K562 (cell line): ENCODE measurements at regions not wholly inside any gene's neighbourhood (a gene's known extent, or its start where the extent isn't known, plus 50 kb on each side); places are given as distances from the start of the nearest gene placed in this dataset.
A peak's percentile ranks its signal among the peaks of the same experiment; 100 is the strongest.

Experiments used
- ATAC-seq: fragments of 200-7000 bp; cut with Tn5 transposase; 3 replicates; pipeline ENCODE4 v1.9.1; 2020; ENCODE audit warnings: moderate library complexity
- BruUV-seq: library from RNA; stranded (reverse); fragments of 400-500 nt; replicated peaks from 2 replicates; lab custom pipeline; 2021; lab: Mats Ljungman, UMichigan
- CTCF ChIA-PET: fragments of 300-600 bp; formaldehyde crosslinking; extraction: SDS; loops from one replicate; lab custom pipeline; 2021; ENCODE audit warnings: low intra/inter-chr PET ratio; lab: Yijun Ruan, JAX
- POLR2A ChIA-PET: fragments of 300-600, 350-650 bp; sonication (Branson Sonifier 250); formaldehyde crosslinking; extraction: SDS; loops from one replicate; lab custom pipeline; 2021; ENCODE audit warnings: antibody characterized with exemption, inconsistent platforms; lab: Yijun Ruan, JAX
- DNase-seq, 4 experiments: peaks; one replicate each; pipeline versions ENCODE4 v3.0.0 to v3.0.0-alpha.2; 2011 to 2018; ENCODE audit warnings: low spot score in 3 of 4, mixed read lengths in 3 of 4; ENCODE audit errors: extremely low read depth in 1 of 4
- FAIRE-seq: peaks from 2 replicates; lab custom pipeline; 2011; peaks lifted over from hg19 to GRCh38; lab: Jason Lieb, UNC
- H2AFZ ChIP-seq: 2 replicates; pipeline ENCODE4 v1.6.0; 2011; ENCODE audit warnings: low read depth, low read length, control low read depth, inconsistent platforms
- H3K27ac ChIP-seq: fragments of 200-600 bp; 3 replicates; pipeline ENCODE4 v1.8.0; 2011; ENCODE audit warnings: low read depth, mild to moderate bottlenecking, control low read depth, inconsistent platforms, low read length, moderate library complexity, mixed read lengths; ENCODE audit errors: extremely low read depth
- H3K27me3 ChIP-seq, 2 experiments: fragments of 300-600 bp in 1 of 2; 2 replicates in 1 of 2; 3 replicates in 1 of 2; pipeline versions ENCODE4 v1.6.0 to v1.8.0; 2011; ENCODE audit warnings: inconsistent platforms in 2 of 2, low read length in 2 of 2, mild to moderate bottlenecking in 1 of 2, mixed read lengths in 1 of 2, moderate library complexity in 1 of 2; ENCODE audit not compliant: control insufficient read depth in 2 of 2, insufficient read depth in 2 of 2
- H3K36me3 ChIP-seq: fragments of 300-600 bp; 3 replicates; pipeline ENCODE4 v1.8.0; 2011; ENCODE audit warnings: mild to moderate bottlenecking, low read length, inconsistent platforms; ENCODE audit not compliant: control insufficient read depth, insufficient read depth
- H3K4me1 ChIP-seq, 2 experiments: fragments of 200-600 bp in 1 of 2; replicated peaks in 1 of 2; 2 replicates in 1 of 2; 3 replicates in 1 of 2; pipeline versions ENCODE4 v1.5.1 to v1.8.0; 2011; ENCODE audit warnings: inconsistent platforms in 2 of 2, low read length in 2 of 2, mild to moderate bottlenecking in 1 of 2, mixed read lengths in 1 of 2, moderate library complexity in 1 of 2; ENCODE audit not compliant: control insufficient read depth in 2 of 2, insufficient read depth in 2 of 2
- H3K4me2 ChIP-seq: 2 replicates; pipeline ENCODE4 v1.6.1; 2011; ENCODE audit warnings: low read length, control low read depth, inconsistent platforms, mixed read lengths; ENCODE audit not compliant: insufficient read depth
- H3K4me3 ChIP-seq: fragments of 200-600 bp; sonication (generic), shearing (Covaris generic); 2 replicates; pipeline ENCODE4 v1.5.1; 2016; ENCODE audit warnings: control low read depth, inconsistent platforms
- H3K79me2 ChIP-seq: fragments of 200-600 bp; 3 replicates; pipeline ENCODE4 v1.8.0; 2011; ENCODE audit warnings: low read length, inconsistent platforms; ENCODE audit not compliant: control insufficient read depth, insufficient read depth
- H3K9ac ChIP-seq, 2 experiments: 2 replicates each; pipeline versions ENCODE4 v1.6.0 to v1.6.1; 2011; ENCODE audit warnings: low read depth in 2 of 2, low read length in 2 of 2, control low read depth in 1 of 2, inconsistent platforms in 1 of 2, mild to moderate bottlenecking in 1 of 2, mixed read lengths in 1 of 2; ENCODE audit not compliant: insufficient read depth in 1 of 2
- H3K9me1 ChIP-seq: one replicate; pipeline ENCODE4 v1.6.0; 2011; ENCODE audit warnings: inconsistent platforms, mild to moderate bottlenecking, low read length, moderate library complexity; ENCODE audit not compliant: control insufficient read depth, insufficient read depth
- H3K9me3 ChIP-seq: replicated peaks from 2 replicates; pipeline ENCODE4 v1.5.1; 2011; ENCODE audit warnings: low read depth, low read length, inconsistent platforms; ENCODE audit not compliant: control insufficient read depth, insufficient read depth
- H4K20me1 ChIP-seq: replicated peaks from 2 replicates; pipeline ENCODE4 v1.6.1; 2011; ENCODE audit warnings: low read length, inconsistent platforms, mixed read lengths; ENCODE audit not compliant: control insufficient read depth, insufficient read depth
- C11orf30 ChIP-seq: fragments of 450-650 bp; IDR thresholded peaks from 2 replicates; pipeline ENCODE4 v1.6.1; 2016; ENCODE audit warnings: low read depth, mild to moderate bottlenecking
- CHD2 ChIP-seq: IDR thresholded peaks from 2 replicates; pipeline ENCODE4 v1.6.1; 2011; ENCODE audit warnings: low read depth, low read length
- CXXC5 ChIP-seq: fragments of 250-450 bp; sonication (Bioruptor Pico); IDR thresholded peaks from 2 replicates; pipeline ENCODE4 v1.8.0; 2022; ENCODE audit warnings: inconsistent platforms, mild to moderate bottlenecking, moderate library complexity
- FOXM1 ChIP-seq, 2 experiments: fragments of 450-650 bp in 1 of 2; sonication (generic) in 1 of 2; formaldehyde crosslinking in 1 of 2; IDR thresholded peaks; 2 replicates each; pipeline versions ENCODE4 v1.6.1 to v1.9.0; 2017 to 2022; ENCODE audit warnings: low read depth in 2 of 2, mild to moderate bottlenecking in 2 of 2, missing genetic modification reagents in 1 of 2, moderate library complexity in 1 of 2
- GABPB1 ChIP-seq: sonication (generic); formaldehyde crosslinking; IDR thresholded peaks from 2 replicates; pipeline ENCODE4 v1.8.0; 2022; ENCODE audit warnings: mild to moderate bottlenecking, missing genetic modification reagents
- ILF3 ChIP-seq: fragments of 450-650 bp; IDR thresholded peaks from 2 replicates; pipeline ENCODE4 v1.6.1; 2018; ENCODE audit warnings: antibody characterized with exemption, mild to moderate bottlenecking, moderate library complexity, borderline replicate concordance
- NCOA4 ChIP-seq: fragments of 450-650 bp; IDR thresholded peaks from 2 replicates; pipeline ENCODE4 v1.6.1; 2018; ENCODE audit warnings: mild to moderate bottlenecking; ENCODE audit not compliant: partially characterized antibody
- NR2C2 ChIP-seq, 2 experiments: fragments of 200-800 bp in 1 of 2; sonication (Bioruptor generic) in 1 of 2; sonication (generic) in 1 of 2; formaldehyde crosslinking in 1 of 2; IDR thresholded peaks; 2 replicates each; pipeline versions ENCODE4 v1.6.1 to v1.8.0; 2016 to 2022; ENCODE audit warnings: mild to moderate bottlenecking in 1 of 2, missing compliant biosample characterization in 1 of 2, missing genetic modification characterization in 1 of 2, missing genetic modification reagents in 1 of 2
- NRF1 ChIP-seq, 2 experiments: fragments of 450-650 bp; IDR thresholded peaks in 1 of 2; conservative IDR thresholded peaks in 1 of 2; 2 replicates each; pipeline ENCODE4 v1.6.1; 2014; ENCODE audit warnings: mild to moderate bottlenecking in 2 of 2
- POLR2AphosphoS2 ChIP-seq: IDR thresholded peaks from 2 replicates; pipeline ENCODE4 v1.6.1; 2012; ENCODE audit warnings: low read length, improper control_type of control experiment
- TFAP4 ChIP-seq: sonication (generic); formaldehyde crosslinking; IDR thresholded peaks from 2 replicates; pipeline ENCODE4 v1.8.0; 2022; ENCODE audit warnings: missing genetic modification reagents, mild to moderate bottlenecking, moderate library complexity, borderline replicate concordance
- ZNF507 ChIP-seq: conservative IDR thresholded peaks from 2 replicates; pipeline ENCODE4 v1.6.1; 2017; ENCODE audit warnings: missing genetic modification characterization, missing compliant biosample characterization
- WGBS: fragments of 100-300 bp; shearing (Covaris generic); methylation state at CpG from one replicate; pipeline ENCODE4 v1.1.6; 2016; ENCODE audit warnings: low coverage, mixed read lengths; ENCODE audit not compliant: insufficient coverage; ENCODE audit errors: missing lambda C conversion rate; 5-methylcytosine and 5-hydroxymethylcytosine counted together
- in situ Hi-C: fragments of 300-500 bp; cut with MboI; formaldehyde crosslinking; loops from 4 replicates; pipeline ENCODE4 v1.15.0; 2018; ENCODE audit warnings: inconsistent platforms, mixed read lengths
- intact Hi-C: fragments of 100-400 bp; cut with micrococcal nuclease; formaldehyde crosslinking; loops from 2 replicates; pipeline ENCODE4 v1.14.2; 2022
- TF ChIP-seq, protein P1 (sequence below): fragments of 250-450 bp; sonication (Bioruptor Pico); IDR thresholded peaks from 2 replicates; pipeline ENCODE4 v1.8.0; 2021; ENCODE audit warnings: moderate library complexity, mild to moderate bottlenecking, inconsistent platforms
- TF ChIP-seq, protein P2 (sequence below): fragments of 250-450 bp; sonication (Bioruptor Pico); IDR thresholded peaks from 2 replicates; pipeline ENCODE4 v1.5.0; 2020; ENCODE audit warnings: mild to moderate bottlenecking, borderline replicate concordance

GRCh38 chr18:34977838-34978532, 63.2 kb upstream of the MAPRE2 start:
- no TSS peak for BruUV-seq
- ATAC-seq = peak; percentile 67
- POLR2A ChIA-PET = no interaction called here
- intact Hi-C loops = no loop called here
- peaks cover 19 to 27% of the 10 kb centered on the region in 2 experiments for H3K4me1 ChIP-seq
- H3K36me3 ChIP-seq = no peaks in the 10 kb centered on the region
- H3K79me2 ChIP-seq = no peaks in the 10 kb centered on the region
- H2AFZ ChIP-seq = peak overlapping the region; percentile 86
- H3K9me1 ChIP-seq = no peaks in the 10 kb centered on the region
- peaks cover 10 to 24% of the 10 kb centered on the region in 2 experiments; a peak in 2 of 5 replicates for H3K27me3 ChIP-seq
- CTCF ChIA-PET = no interaction called here
- peak overlapping the region; percentile 88 for H3K4me2 ChIP-seq
- H3K4me3 ChIP-seq = peak overlapping the region; percentile 47
- WGBS = 2% methylated on average over 34 of the region's 35 CpGs
- peak in 3 of 4 experiments; percentile 18 to 75 (median 34) for DNase-seq
- FAIRE-seq = no peak
- in situ Hi-C loops = no loop called here
- peak overlapping the region; percentile 47 to 86 for H3K9ac ChIP-seq
- no peak overlapping the region; the same call in 2 of the 3 replicates for H3K27ac ChIP-seq
- H4K20me1 ChIP-seq = no peaks in the 10 kb centered on the region
- no peaks in the 10 kb centered on the region for H3K9me3 ChIP-seq
- peak; percentile 69; the same call in 1 of the 2 replicates for TF ChIP-seq TFAP4 (CRISPR knock-in tag)
- no peak for TF ChIP-seq ZNF507 (tag)
- no peak for TF ChIP-seq POLR2AphosphoS2
- TF ChIP-seq NRF1 (conservative IDR thresholded peaks at IDR 0.05 in 1 of 2, IDR thresholded peaks at IDR 0.05 in 1 of 2) = peak in 1 of 2 experiments; percentile 32; a peak in 1 of 4 replicates
- no peak for TF ChIP-seq C11orf30
- no peak for TF ChIP-seq NCOA4
- 0 out of 2 replicates have a peak, but pooled peaks have one; percentile 27 for TF ChIP-seq CXXC5 (CRISPR knock-in tag)
- TF ChIP-seq GABPB1 (CRISPR knock-in tag) = no peak
- no peak for TF ChIP-seq ILF3
- no peak for TF ChIP-seq FOXM1 (IDR thresholded peaks at IDR 0.05; ENCODE audit: low read depth)
- no peak for TF ChIP-seq FOXM1 (CRISPR knock-in tag; IDR thresholded peaks at IDR 0.05; ENCODE audit: low read depth)
- TF ChIP-seq CHD2 = no peak
- TF ChIP-seq, protein P1, sequence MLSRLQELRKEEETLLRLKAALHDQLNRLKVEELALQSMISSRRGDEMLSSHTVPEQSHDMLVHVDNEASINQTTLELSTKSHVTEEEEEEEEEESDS (CRISPR knock-in tag) = no peak
- TF ChIP-seq, protein P2, sequence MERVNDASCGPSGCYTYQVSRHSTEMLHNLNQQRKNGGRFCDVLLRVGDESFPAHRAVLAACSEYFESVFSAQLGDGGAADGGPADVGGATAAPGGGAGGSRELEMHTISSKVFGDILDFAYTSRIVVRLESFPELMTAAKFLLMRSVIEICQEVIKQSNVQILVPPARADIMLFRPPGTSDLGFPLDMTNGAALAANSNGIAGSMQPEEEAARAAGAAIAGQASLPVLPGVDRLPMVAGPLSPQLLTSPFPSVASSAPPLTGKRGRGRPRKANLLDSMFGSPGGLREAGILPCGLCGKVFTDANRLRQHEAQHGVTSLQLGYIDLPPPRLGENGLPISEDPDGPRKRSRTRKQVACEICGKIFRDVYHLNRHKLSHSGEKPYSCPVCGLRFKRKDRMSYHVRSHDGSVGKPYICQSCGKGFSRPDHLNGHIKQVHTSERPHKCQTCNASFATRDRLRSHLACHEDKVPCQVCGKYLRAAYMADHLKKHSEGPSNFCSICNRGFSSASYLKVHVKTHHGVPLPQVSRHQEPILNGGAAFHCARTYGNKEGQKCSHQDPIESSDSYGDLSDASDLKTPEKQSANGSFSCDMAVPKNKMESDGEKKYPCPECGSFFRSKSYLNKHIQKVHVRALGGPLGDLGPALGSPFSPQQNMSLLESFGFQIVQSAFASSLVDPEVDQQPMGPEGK = no peak
- no peak for TF ChIP-seq NR2C2 (CRISPR knock-in tag; IDR thresholded peaks at IDR 0.05)
- peak; percentile 23; the same call in 1 of the 2 replicates for TF ChIP-seq NR2C2 (tag; IDR thresholded peaks at IDR 0.05)
